ENCODE measurements at regions not wholly inside any gene's neighbourhood (a gene's known extent, or its start where the extent isn't known, plus 50 kb on each side); places are given as distances from the start of the nearest gene placed in this dataset.

GRCh38 chr12:41784957-41785356, 359.7 kb downstream of the GXYLT1 start:
- H3K27me3 ChIP-seq (ENCODE audit: low read length), result peaks cover 13% of the 10 kb centered on the region
- H3K27ac ChIP-seq (ENCODE audit: low read length), result no peak overlapping the region
- no peaks in the 10 kb centered on the region for H3K79me2 ChIP-seq (ENCODE audit: low read length)
- ATAC-seq, result no peak
- intact Hi-C loops (cut with micrococcal nuclease), result no loop called here
- BruUV-seq (replicated peaks), result no TSS peak
- H3K4me2 ChIP-seq (ENCODE audit: low read length), result no peak overlapping the region
- H3K4me1 ChIP-seq (ENCODE audit: insufficient read depth, low read length), result no peaks in the 10 kb centered on the region
- H3K9me3 ChIP-seq (ENCODE audit: low read length), result no peaks in the 10 kb centered on the region
- H2AFZ ChIP-seq (ENCODE audit: low read length), result no peak overlapping the region
- H3K36me3 ChIP-seq (ENCODE audit: low read depth, low read length), result no peaks in the 10 kb centered on the region
- no peak for DNase-seq
- H3K9me2 ChIP-seq (replicated peaks; ENCODE audit: low read length), result no peaks in the 10 kb centered on the region
- ChIA-PET POLR2A (ENCODE audit: unreplicated experiment) (no interaction called here), CTCF (no interaction called here)
- TF ChIP-seq CTCF (conservative IDR thresholded peaks at IDR 0.05; ENCODE audit: low read depth, low read length) (no peak), EZH2 (IDR thresholded peaks at IDR 0.05; ENCODE audit: low read length, unreplicated experiment) (no peak), EZH2phosphoT487 (IDR thresholded peaks at IDR 0.05; ENCODE audit: borderline replicate concordance, low read length) (no peak)
- H4K20me1 ChIP-seq (ENCODE audit: low read length), result no peaks in the 10 kb centered on the region
- H3K9ac ChIP-seq (ENCODE audit: low read length), result no peak overlapping the region
- H3F3A ChIP-seq (ENCODE audit: low read length, unreplicated experiment), result no peaks in the 10 kb centered on the region
- no peak overlapping the region for H3K4me3 ChIP-seq (ENCODE audit: low read length)

DNA sequence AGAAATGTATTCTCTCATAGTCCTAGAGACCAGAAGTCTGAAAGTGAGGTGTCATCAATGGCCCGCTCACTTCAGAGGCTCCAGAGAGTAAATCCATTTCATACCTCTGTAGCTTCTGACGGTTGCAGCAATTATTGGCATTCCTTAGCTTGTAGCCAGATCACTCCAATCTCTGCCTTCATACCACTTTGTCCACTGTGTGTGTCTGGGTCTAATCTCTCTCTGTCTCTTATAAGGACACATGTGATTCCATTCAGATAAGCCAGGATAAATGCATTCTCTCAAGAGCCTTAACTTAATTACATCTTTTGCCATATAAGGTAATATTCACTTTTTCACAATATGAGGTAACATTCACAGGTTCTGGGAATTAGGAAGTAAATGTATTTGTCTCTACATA, 365.7 kb downstream of the GXYLT1 start:
- H3K4me1 ChIP-seq (ENCODE audit: insufficient read depth, low read length), result no peaks in the 10 kb centered on the region
- ChIA-PET CTCF (no interaction called here), POLR2A (ENCODE audit: unreplicated experiment) (no interaction called here)
- H3K9me3 ChIP-seq (ENCODE audit: low read length), result no peaks in the 10 kb centered on the region
- H3K27ac ChIP-seq (ENCODE audit: low read length), result no peak overlapping the region
- no peak overlapping the region for H3K4me2 ChIP-seq (ENCODE audit: low read length)
- no TSS peak for BruUV-seq (replicated peaks)
- DNase-seq (no peak), ATAC-seq (no peak)
- TF ChIP-seq EZH2phosphoT487 (IDR thresholded peaks at IDR 0.05; ENCODE audit: borderline replicate concordance, low read length) (no peak), CTCF (conservative IDR thresholded peaks at IDR 0.05; ENCODE audit: low read depth, low read length) (no peak), EZH2 (IDR thresholded peaks at IDR 0.05; ENCODE audit: low read length, unreplicated experiment) (no peak)
- H4K20me1 ChIP-seq (ENCODE audit: low read length), result no peaks in the 10 kb centered on the region
- H3K27me3 ChIP-seq (ENCODE audit: low read length), result peaks cover 39% of the 10 kb centered on the region
- H3K79me2 ChIP-seq (ENCODE audit: low read length), result no peaks in the 10 kb centered on the region
- no peak overlapping the region for H3K4me3 ChIP-seq (ENCODE audit: low read length)
- no peaks in the 10 kb centered on the region for H3K9me2 ChIP-seq (replicated peaks; ENCODE audit: low read length)
- H2AFZ ChIP-seq (ENCODE audit: low read length), result no peak overlapping the region
- H3K9ac ChIP-seq (ENCODE audit: low read length), result no peak overlapping the region
- no peaks in the 10 kb centered on the region for H3K36me3 ChIP-seq (ENCODE audit: low read depth, low read length)
- H3F3A ChIP-seq (ENCODE audit: low read length, unreplicated experiment), result no peaks in the 10 kb centered on the region
- intact Hi-C loops (cut with micrococcal nuclease), result no loop called here

DNA sequence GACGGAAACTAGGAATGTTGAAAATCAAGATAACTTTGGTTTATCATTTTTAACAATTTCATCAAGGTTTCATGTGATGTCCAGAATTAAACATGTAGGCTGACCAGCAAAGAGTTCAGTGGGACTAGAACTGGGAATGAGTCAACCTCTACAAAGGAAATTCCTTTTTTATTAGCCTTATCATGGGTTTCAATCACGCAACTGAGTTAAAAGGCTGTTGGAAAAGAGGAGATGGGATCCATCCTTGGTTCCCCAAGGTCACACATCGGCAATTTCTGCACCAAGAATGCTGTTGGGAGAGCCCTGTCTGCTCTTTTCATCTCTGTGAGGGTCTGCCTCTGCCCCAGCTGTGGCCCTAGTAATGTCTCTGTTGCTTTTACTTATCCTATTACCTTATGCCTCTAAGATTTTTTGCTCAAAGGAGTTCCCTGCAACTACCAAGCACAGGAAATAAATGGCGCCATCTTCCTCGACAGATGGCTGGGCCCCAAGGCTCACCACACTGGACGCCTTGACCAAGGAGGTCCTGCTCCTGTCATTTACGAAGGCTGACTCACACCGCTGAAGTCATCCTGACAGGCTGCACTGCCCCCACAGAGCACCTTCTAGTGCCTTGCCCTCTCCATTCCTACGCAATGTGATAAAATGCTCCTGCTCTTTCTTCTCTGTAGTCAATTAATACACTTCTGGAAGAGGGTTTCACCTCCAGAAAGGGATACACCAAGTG, 367.4 kb downstream of the GXYLT1 start:
- no peak for DNase-seq
- Histone ChIP-seq H3K4me1 (ENCODE audit: insufficient read depth, low read length) (no peaks in the 10 kb centered on the region), H3K9me2 (replicated peaks; ENCODE audit: low read length) (no peaks in the 10 kb centered on the region), H4K20me1 (ENCODE audit: low read length) (no peaks in the 10 kb centered on the region), H3K79me2 (ENCODE audit: low read length) (no peaks in the 10 kb centered on the region), H2AFZ (ENCODE audit: low read length) (no peak overlapping the region), H3K4me3 (ENCODE audit: low read length) (no peak overlapping the region), H3K9me3 (ENCODE audit: low read length) (no peaks in the 10 kb centered on the region), H3F3A (ENCODE audit: low read length, unreplicated experiment) (no peaks in the 10 kb centered on the region), H3K27me3 (ENCODE audit: low read length) (peaks cover 35% of the 10 kb centered on the region), H3K36me3 (ENCODE audit: low read depth, low read length) (no peaks in the 10 kb centered on the region), H3K27ac (ENCODE audit: low read length) (no peak overlapping the region), H3K9ac (ENCODE audit: low read length) (no peak overlapping the region), H3K4me2 (ENCODE audit: low read length) (no peak overlapping the region)
- CTCF ChIA-PET, result no interaction called here
- TF ChIP-seq EZH2 (IDR thresholded peaks at IDR 0.05; ENCODE audit: low read length, unreplicated experiment) (no peak), CTCF (conservative IDR thresholded peaks at IDR 0.05; ENCODE audit: low read depth, low read length) (no peak), EZH2phosphoT487 (IDR thresholded peaks at IDR 0.05; ENCODE audit: borderline replicate concordance, low read length) (no peak)
- POLR2A ChIA-PET (ENCODE audit: unreplicated experiment), result no interaction called here
- no peak for ATAC-seq
- intact Hi-C loops (cut with micrococcal nuclease), result no loop called here
- no TSS peak for BruUV-seq (replicated peaks)

Measured in PC-3 (cell line).